Ovary (tissue), 7 donors: ENCODE measurements at regions not wholly inside any gene's neighbourhood (a gene's known extent, or its start where the extent isn't known, plus 50 kb on each side); places are given as distances from the start of the nearest gene placed in this dataset.

Source experiments
- DNase-seq, 5 donors: peaks; one replicate each; pipeline ENCODE4 v3.0.0-alpha.2; 2019 to 2020
- H3K27ac ChIP-seq, 2 donors: fragments of 200-600 bp; one replicate each; pipeline versions ENCODE4 v1.5.1 to v1.8.0; 2019 to 2022
- H3K27me3 ChIP-seq: fragments of 200-600 bp; one replicate; pipeline ENCODE4 v1.8.0; 2022
- H3K36me3 ChIP-seq: fragments of 200-600 bp; sonication (generic); one replicate; pipeline ENCODE4 v1.5.1; 2019
- H3K4me1 ChIP-seq: one replicate; pipeline ENCODE4 v1.8.1; 2013; ENCODE audit warnings: mild to moderate bottlenecking, moderate library complexity; ENCODE audit not compliant: insufficient read depth
- H3K4me3 ChIP-seq: fragments of 200-600 bp; sonication (generic); one replicate; pipeline ENCODE4 v1.5.1; 2017
- H3K9me3 ChIP-seq, 2 donors: fragments of 200-600 bp in 1 of 2; sonication (generic) in 1 of 2; one replicate each; pipeline versions ENCODE4 v1.5.1 to v1.8.1; 2013 to 2019; ENCODE audit warnings: mild to moderate bottlenecking in 1 of 2, moderate library complexity in 1 of 2
- EP300 ChIP-seq: sonication (generic); formaldehyde crosslinking; IDR thresholded peaks from one replicate; pipeline ENCODE4 v1.6.1; 2017; ENCODE audit warnings: antibody characterized with exemption
- POLR2A ChIP-seq: fragments of 450-650 bp; IDR thresholded peaks from one replicate; pipeline ENCODE4 v1.6.1; 2017; ENCODE audit warnings: antibody characterized with exemption, mild to moderate bottlenecking, moderate library complexity
- WGBS, 3 donors: extraction: QIAGEN DNeasy Blood & Tissue Kit in 1 of 3; methylation state at CpG; one replicate each; pipeline versions ENCODE4 v1.1.5 to v1.1.7; 2013 to 2017; 5-methylcytosine and 5-hydroxymethylcytosine counted together
- intact Hi-C, 4 donors: fragments of 100-400 bp; cut with DNase I; formaldehyde crosslinking; loops; one replicate each; pipeline versions ENCODE4 v1.11.0 to v1.15.1; 2022 to 2023
- TF ChIP-seq, protein P1 (sequence below), 3 donors: fragments of 450-650 bp in 2 of 3; fragments of 200-600 bp in 1 of 3; IDR thresholded peaks; one replicate each; pipeline versions ENCODE4 v1.5.1 to v1.8.0; 2016 to 2022; ENCODE audit warnings: antibody characterized with exemption in 3 of 3, mild to moderate bottlenecking in 1 of 3
- donor health status: DM: no; HTN: no; CAD: no; lungs with moderate emphysema.
- donor health status: DM: no; HTN: no; CAD: no.
- donor health status: Bipolar disorder and iron deficiency.
- donor health status: DM: no; HTN: no; CAD: no.
- donor health status: DM: yes; HTN: yes; CAD: no.

DNA sequence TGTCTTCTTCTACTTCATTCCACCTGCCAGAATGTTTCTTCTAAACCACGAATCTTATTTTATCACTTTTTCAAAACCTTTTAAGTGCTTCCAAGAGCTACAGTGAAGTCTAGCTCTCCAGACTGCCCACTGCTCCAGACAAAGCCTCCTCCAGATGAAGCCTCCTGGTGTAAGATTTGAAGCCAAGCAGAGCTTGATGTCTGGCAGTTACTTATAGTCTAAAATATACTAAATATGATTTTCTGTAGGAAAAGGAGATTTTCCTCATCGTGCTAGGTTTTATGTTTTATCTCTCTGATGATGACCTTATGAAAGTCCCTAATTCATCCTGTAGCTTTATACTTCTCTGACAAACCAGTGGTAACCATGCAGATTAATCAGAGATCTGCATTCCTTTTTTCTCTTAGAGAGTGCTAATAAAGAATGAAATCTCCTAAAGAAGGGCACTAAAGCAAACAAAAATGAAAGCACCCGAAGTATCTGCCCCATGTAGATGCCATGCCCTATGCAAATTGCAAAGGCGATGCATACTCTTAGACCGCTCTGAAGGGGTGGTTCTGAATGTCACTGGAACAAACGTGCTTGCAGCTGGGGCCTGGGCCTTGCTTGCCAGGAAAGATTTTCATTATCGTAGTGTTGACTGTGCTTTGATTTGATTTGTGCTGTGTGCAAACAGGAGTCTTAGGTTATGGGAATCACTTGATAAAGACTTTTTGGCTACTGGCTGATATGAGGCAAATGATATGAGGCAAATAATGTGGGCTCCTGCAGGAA, 314.2 kb downstream of the PID1 start:
- no peak for DNase-seq
- 24 to 32% (median 26%) methylated on average over 7 of the region's 7 CpGs for WGBS, 3 donors
- intact Hi-C loops = no loop called here
- no peak for TF ChIP-seq EP300
- no peak for TF ChIP-seq POLR2A
- TF ChIP-seq, protein P1, sequence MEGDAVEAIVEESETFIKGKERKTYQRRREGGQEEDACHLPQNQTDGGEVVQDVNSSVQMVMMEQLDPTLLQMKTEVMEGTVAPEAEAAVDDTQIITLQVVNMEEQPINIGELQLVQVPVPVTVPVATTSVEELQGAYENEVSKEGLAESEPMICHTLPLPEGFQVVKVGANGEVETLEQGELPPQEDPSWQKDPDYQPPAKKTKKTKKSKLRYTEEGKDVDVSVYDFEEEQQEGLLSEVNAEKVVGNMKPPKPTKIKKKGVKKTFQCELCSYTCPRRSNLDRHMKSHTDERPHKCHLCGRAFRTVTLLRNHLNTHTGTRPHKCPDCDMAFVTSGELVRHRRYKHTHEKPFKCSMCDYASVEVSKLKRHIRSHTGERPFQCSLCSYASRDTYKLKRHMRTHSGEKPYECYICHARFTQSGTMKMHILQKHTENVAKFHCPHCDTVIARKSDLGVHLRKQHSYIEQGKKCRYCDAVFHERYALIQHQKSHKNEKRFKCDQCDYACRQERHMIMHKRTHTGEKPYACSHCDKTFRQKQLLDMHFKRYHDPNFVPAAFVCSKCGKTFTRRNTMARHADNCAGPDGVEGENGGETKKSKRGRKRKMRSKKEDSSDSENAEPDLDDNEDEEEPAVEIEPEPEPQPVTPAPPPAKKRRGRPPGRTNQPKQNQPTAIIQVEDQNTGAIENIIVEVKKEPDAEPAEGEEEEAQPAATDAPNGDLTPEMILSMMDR (IDR thresholded peaks at IDR 0.05) = no peak
- H3K27me3 ChIP-seq = no peaks in the 10 kb centered on the region
- H3K4me3 ChIP-seq = no peak overlapping the region
- H3K4me1 ChIP-seq = no peaks in the 10 kb centered on the region
- H3K9me3 ChIP-seq = no peaks in the 10 kb centered on the region
- no peak overlapping the region for H3K27ac ChIP-seq
- no peaks in the 10 kb centered on the region for H3K36me3 ChIP-seq

DNA sequence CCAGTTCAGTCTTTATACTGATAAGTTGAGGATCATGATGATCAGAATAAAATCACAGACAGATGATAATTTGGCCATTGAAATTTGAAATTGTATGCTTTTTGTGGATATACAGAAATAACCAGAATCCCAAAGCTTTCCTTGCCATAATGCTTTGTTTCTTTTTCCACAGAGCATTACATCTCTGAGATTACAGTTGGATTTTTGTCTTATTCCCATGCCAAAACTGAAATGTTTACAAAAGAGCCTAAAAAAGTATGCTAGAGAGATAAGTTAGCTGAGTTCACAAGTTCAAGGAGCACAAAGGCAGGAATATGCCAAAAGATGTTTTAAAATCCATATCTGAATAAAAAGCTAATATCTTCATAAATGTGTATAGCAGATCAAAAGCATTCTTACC, 321.3 kb downstream of the PID1 start:
- no peaks in the 10 kb centered on the region for H3K27me3 ChIP-seq
- TF ChIP-seq POLR2A (no peak), EP300 (no peak)
- TF ChIP-seq, protein P1 (IDR thresholded peaks at IDR 0.05) = no peak
- no peak overlapping the region for H3K4me3 ChIP-seq
- no peaks in the 10 kb centered on the region for H3K9me3 ChIP-seq
- intact Hi-C loops = no loop called here
- H3K4me1 ChIP-seq = peaks cover 3% of the 10 kb centered on the region
- DNase-seq = no peak
- H3K36me3 ChIP-seq = no peaks in the 10 kb centered on the region
- no peak overlapping the region for H3K27ac ChIP-seq

DNA sequence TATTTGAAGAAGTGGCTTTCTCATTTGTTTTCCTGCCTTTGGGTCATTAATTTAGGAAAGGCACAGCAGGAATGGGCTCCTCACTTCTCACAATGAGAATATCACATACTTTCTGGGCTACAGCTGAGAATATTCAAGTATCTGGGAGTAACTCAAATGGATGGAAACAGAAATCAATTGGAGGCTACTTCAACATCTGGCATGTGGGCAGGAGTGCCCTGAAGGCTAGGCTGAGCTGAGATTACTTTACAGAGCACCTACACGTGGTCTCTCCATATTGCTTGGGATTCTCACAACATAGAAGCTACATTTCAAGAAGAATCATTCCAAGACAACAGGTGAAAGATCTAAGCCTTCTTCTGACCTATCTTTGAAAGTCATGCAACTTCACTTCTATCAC, 325.4 kb downstream of the PID1 start:
- H3K36me3 ChIP-seq = no peaks in the 10 kb centered on the region
- no peaks in the 10 kb centered on the region for H3K9me3 ChIP-seq
- peaks cover 3% of the 10 kb centered on the region for H3K4me1 ChIP-seq
- no peaks in the 10 kb centered on the region for H3K27me3 ChIP-seq
- no peak for TF ChIP-seq EP300
- TF ChIP-seq, protein P1 (IDR thresholded peaks at IDR 0.05) = no peak
- TF ChIP-seq POLR2A = no peak
- H3K27ac ChIP-seq = no peak overlapping the region
- H3K4me3 ChIP-seq = no peak overlapping the region
- intact Hi-C loops = no loop called here
- DNase-seq = no peak
- WGBS, 3 donors = 64 to 74% (median 68%) methylated on average over 1 of the region's 1 CpG

DNA sequence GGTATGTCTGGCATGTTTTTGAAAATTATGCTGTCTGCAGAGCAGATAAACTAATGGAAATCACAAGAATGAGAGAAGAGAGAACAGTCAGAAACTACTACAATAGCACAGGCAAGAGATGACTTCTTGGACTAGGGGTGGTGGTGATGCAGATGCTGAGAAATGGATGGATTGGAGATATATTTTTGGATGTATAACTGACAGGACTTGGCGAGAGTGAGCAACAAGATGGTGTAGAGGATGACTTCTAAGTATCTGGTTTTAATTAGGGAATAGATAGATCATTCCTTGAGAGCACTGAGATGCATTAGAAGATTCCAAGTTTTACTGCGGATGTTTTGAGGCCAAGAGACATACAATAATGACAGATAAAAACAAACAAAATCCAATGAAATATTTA, 328.2 kb downstream of the PID1 start:
- Histone ChIP-seq H3K27me3 (no peaks in the 10 kb centered on the region), H3K36me3 (no peaks in the 10 kb centered on the region), H3K4me1 (no peaks in the 10 kb centered on the region), H3K27ac (no peak overlapping the region), H3K9me3 (no peaks in the 10 kb centered on the region), H3K4me3 (no peak overlapping the region)
- intact Hi-C loops = no loop called here
- no peak for DNase-seq
- TF ChIP-seq EP300 = no peak
- TF ChIP-seq, protein P1 (IDR thresholded peaks at IDR 0.05) = no peak
- no peak for TF ChIP-seq POLR2A
- WGBS, 3 donors = 89 to 92% (median 91%) methylated on average over 2 of the region's 2 CpGs
